HEK293 (cell line): ENCODE measurements at regions not wholly inside any gene's neighbourhood (a gene's known extent, or its start where the extent isn't known, plus 50 kb on each side); places are given as distances from the start of the nearest gene placed in this dataset.

Experiments
- CTCF ChIA-PET: fragments of 350-600 bp; formaldehyde crosslinking; extraction: SDS; loops from one replicate; lab custom pipeline; 2021; ENCODE audit warnings: antibody characterized with exemption; lab: Yijun Ruan, JAX
- POLR2A ChIA-PET: fragments of 300-600 bp; formaldehyde crosslinking; extraction: SDS; loops from one replicate; lab custom pipeline; 2020; ENCODE audit warnings: antibody characterized with exemption, inconsistent platforms; lab: Yijun Ruan, JAX
- H3K27ac ChIP-seq: fragments of 200-500 bp; sonication (Bioruptor generic); 2 replicates; pipeline ENCODE4 v1.5.1; 2014; ENCODE audit warnings: low read depth, low read length, control low read depth, inconsistent platforms; ENCODE audit errors: extremely low read depth
- H3K36me3 ChIP-seq, 2 experiments: fragments of 200-500 bp in 1 of 2; sonication (Bioruptor generic) in 1 of 2; 1 replicate in 1 of 2; 2 replicates in 1 of 2; pipeline ENCODE4 v1.5.1; 2014 to 2017; ENCODE audit warnings: inconsistent platforms in 2 of 2, low read length in 2 of 2; ENCODE audit not compliant: control insufficient read depth in 2 of 2, insufficient read depth in 1 of 2
- H3K4me1 ChIP-seq: fragments of 200-500 bp; sonication (Bioruptor generic); 2 replicates; pipeline ENCODE4 v1.5.1; 2014; ENCODE audit warnings: mild to moderate bottlenecking, low read length, inconsistent platforms; ENCODE audit not compliant: control insufficient read depth, insufficient read depth
- H3K4me3 ChIP-seq: 2 replicates; pipeline ENCODE4 v1.5.1; 2011; ENCODE audit warnings: low read depth, mild to moderate bottlenecking, control low read depth, low read length, moderate library complexity
- H3K9me3 ChIP-seq: fragments of 200-500 bp; sonication (Bioruptor generic); 2 replicates; pipeline ENCODE4 v1.5.1; 2014; ENCODE audit warnings: low read depth, low read length, inconsistent platforms; ENCODE audit not compliant: control insufficient read depth, insufficient read depth
- GLIS2 ChIP-seq: fragments of 450-650 bp; formaldehyde crosslinking; IDR thresholded peaks from 2 replicates; pipeline ENCODE4 v1.5.1; 2016; ENCODE audit warnings: missing biosample characterization, missing genetic modification characterization
- SCRT2 ChIP-seq: fragments of 450-650 bp; formaldehyde crosslinking; IDR thresholded peaks from 2 replicates; pipeline ENCODE4 v1.5.1; 2016; ENCODE audit warnings: missing biosample characterization, missing genetic modification characterization
- SP2 ChIP-seq: fragments of 450-650 bp; formaldehyde crosslinking; IDR thresholded peaks from 2 replicates; pipeline ENCODE4 v1.5.1; 2016; ENCODE audit warnings: missing biosample characterization, missing genetic modification characterization
- SP7 ChIP-seq: fragments of 450-650 bp; formaldehyde crosslinking; IDR thresholded peaks from 2 replicates; pipeline ENCODE4 v1.5.1; 2016; ENCODE audit warnings: missing biosample characterization, missing genetic modification characterization
- ZNF140 ChIP-seq: fragments of 450-650 bp; formaldehyde crosslinking; IDR thresholded peaks from 2 replicates; pipeline ENCODE4 v1.5.1; 2016; ENCODE audit warnings: missing biosample characterization, missing genetic modification characterization
- ZNF19 ChIP-seq: fragments of 450-650 bp; formaldehyde crosslinking; IDR thresholded peaks from 2 replicates; pipeline ENCODE4; 2016; ENCODE audit warnings: missing biosample characterization, missing genetic modification characterization, low read depth
- ZNF223 ChIP-seq: fragments of 450-650 bp; formaldehyde crosslinking; IDR thresholded peaks from 2 replicates; pipeline ENCODE4 v1.5.1; 2016; ENCODE audit warnings: missing biosample characterization, missing genetic modification characterization
- ZNF23 ChIP-seq: fragments of 450-650 bp; formaldehyde crosslinking; IDR thresholded peaks from 2 replicates; pipeline ENCODE4 v1.5.1; 2016; ENCODE audit warnings: missing biosample characterization, missing genetic modification characterization, borderline replicate concordance
- ZNF311 ChIP-seq: fragments of 450-650 bp; formaldehyde crosslinking; IDR thresholded peaks from 2 replicates; pipeline ENCODE4 v1.5.1; 2017; ENCODE audit warnings: missing biosample characterization, missing genetic modification characterization, borderline replicate concordance
- ZNF354C ChIP-seq: fragments of 450-650 bp; formaldehyde crosslinking; IDR thresholded peaks from 2 replicates; pipeline ENCODE4 v1.5.1; 2016; ENCODE audit warnings: missing biosample characterization, missing genetic modification characterization, low read depth, borderline replicate concordance
- ZNF366 ChIP-seq: fragments of 450-650 bp; formaldehyde crosslinking; conservative IDR thresholded peaks from 2 replicates; pipeline ENCODE4 v1.5.1; 2016; ENCODE audit warnings: missing biosample characterization, missing genetic modification characterization
- ZNF391 ChIP-seq: fragments of 450-650 bp; formaldehyde crosslinking; IDR thresholded peaks from 2 replicates; pipeline ENCODE4 v1.5.1; 2016; ENCODE audit warnings: low read depth, missing biosample characterization, missing genetic modification characterization, borderline replicate concordance
- ZNF404 ChIP-seq: fragments of 450-650 bp; formaldehyde crosslinking; IDR thresholded peaks from 2 replicates; pipeline ENCODE4 v1.5.1; 2017; ENCODE audit warnings: missing biosample characterization, missing genetic modification characterization
- ZNF529 ChIP-seq: fragments of 450-650 bp; formaldehyde crosslinking; IDR thresholded peaks from 2 replicates; pipeline ENCODE4 v1.5.1; 2017; ENCODE audit warnings: missing genetic modification characterization, missing biosample characterization; ENCODE audit not compliant: insufficient replicate concordance
- ZNF530 ChIP-seq: fragments of 450-650 bp; formaldehyde crosslinking; IDR thresholded peaks from 2 replicates; pipeline ENCODE4 v1.5.1; 2016; ENCODE audit warnings: low read depth, missing biosample characterization, missing genetic modification characterization
- ZNF561 ChIP-seq: fragments of 450-650 bp; IDR thresholded peaks from 2 replicates; pipeline ENCODE4 v1.5.1; 2018; ENCODE audit warnings: missing biosample characterization, missing genetic modification characterization, borderline replicate concordance
- ZNF654 ChIP-seq: fragments of 450-650 bp; formaldehyde crosslinking; IDR thresholded peaks from 2 replicates; pipeline ENCODE4 v1.5.1; 2016; ENCODE audit warnings: low read depth, missing biosample characterization, missing genetic modification characterization
- ZNF76 ChIP-seq: fragments of 450-650 bp; formaldehyde crosslinking; IDR thresholded peaks from 2 replicates; pipeline ENCODE4; 2016; ENCODE audit warnings: low read depth, missing biosample characterization, missing genetic modification characterization, borderline replicate concordance
- ZNF768 ChIP-seq: fragments of 450-650 bp; formaldehyde crosslinking; IDR thresholded peaks from 2 replicates; pipeline ENCODE4 v1.5.1; 2018; ENCODE audit warnings: missing biosample characterization, mild to moderate bottlenecking, missing genetic modification characterization
- ZNF776 ChIP-seq: fragments of 450-650 bp; formaldehyde crosslinking; IDR thresholded peaks from 2 replicates; pipeline ENCODE4 v1.5.0; 2017; ENCODE audit warnings: missing biosample characterization, missing genetic modification characterization, borderline replicate concordance
- ZNF843 ChIP-seq: fragments of 450-650 bp; formaldehyde crosslinking; IDR thresholded peaks from 2 replicates; pipeline ENCODE4 v1.5.1; 2016; ENCODE audit warnings: missing biosample characterization, missing genetic modification characterization
- TF ChIP-seq, protein P1 (sequence below): fragments of 450-650 bp; formaldehyde crosslinking; optimal IDR thresholded peaks from 2 replicates; pipeline ENCODE3; 2016; ENCODE audit warnings: missing biosample characterization, mild to moderate bottlenecking, missing genetic modification characterization
- TF ChIP-seq, protein P2 (sequence below): fragments of 450-650 bp; formaldehyde crosslinking; IDR thresholded peaks from 2 replicates; pipeline ENCODE4 v1.5.1; 2016; ENCODE audit warnings: missing biosample characterization, missing genetic modification characterization
- TF ChIP-seq, protein P3 (sequence below): fragments of 450-650 bp; formaldehyde crosslinking; IDR thresholded peaks from 2 replicates; pipeline ENCODE4 v1.5.1; 2016; ENCODE audit warnings: missing biosample characterization, missing genetic modification characterization
- TF ChIP-seq, protein P4 (sequence below): fragments of 450-650 bp; formaldehyde crosslinking; IDR thresholded peaks from 2 replicates; pipeline ENCODE4 v1.5.1; 2017; ENCODE audit warnings: missing biosample characterization, missing genetic modification characterization

DNA sequence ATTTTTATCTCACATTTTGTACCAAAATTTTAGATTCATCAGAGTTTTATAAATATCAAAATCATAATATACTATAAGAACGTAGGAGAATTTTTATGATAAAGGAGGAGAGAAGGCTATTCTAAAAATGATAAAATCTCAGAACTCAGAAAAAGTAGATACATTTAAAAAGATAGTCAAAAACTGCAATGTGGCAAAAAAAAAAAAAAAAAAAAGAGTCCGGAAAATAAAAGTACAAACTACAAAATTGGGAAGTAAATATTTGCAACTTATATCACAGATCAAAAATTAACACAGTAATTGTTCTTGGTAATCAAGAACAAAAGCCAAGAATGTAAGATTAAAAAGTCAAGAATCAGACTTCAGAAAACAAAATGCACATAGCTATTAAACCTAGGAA, 332.1 kb downstream of the MCTP2 start:
- POLR2A ChIA-PET, result no interaction called here
- CTCF ChIA-PET, result interaction anchor here (0.7 kb wide), 1 partner anchor 13 kb away, joined by 4 read pairs; no protein-coding TSS in a partner anchor
- TF ChIP-seq, protein P1, sequence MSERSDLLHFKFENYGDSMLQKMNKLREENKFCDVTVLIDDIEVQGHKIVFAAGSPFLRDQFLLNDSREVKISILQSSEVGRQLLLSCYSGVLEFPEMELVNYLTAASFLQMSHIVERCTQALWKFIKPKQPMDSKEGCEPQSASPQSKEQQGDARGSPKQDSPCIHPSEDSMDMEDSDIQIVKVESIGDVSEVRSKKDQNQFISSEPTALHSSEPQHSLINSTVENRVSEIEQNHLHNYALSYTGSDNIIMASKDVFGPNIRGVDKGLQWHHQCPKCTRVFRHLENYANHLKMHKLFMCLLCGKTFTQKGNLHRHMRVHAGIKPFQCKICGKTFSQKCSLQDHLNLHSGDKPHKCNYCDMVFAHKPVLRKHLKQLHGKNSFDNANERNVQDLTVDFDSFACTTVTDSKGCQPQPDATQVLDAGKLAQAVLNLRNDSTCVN (tag by site-specific recombination), result no peak
- no peak for TF ChIP-seq ZNF776 (tag by site-specific recombination)
- TF ChIP-seq SP2 (tag by site-specific recombination), result no peak
- no peak for TF ChIP-seq ZNF140 (tag by site-specific recombination)
- TF ChIP-seq SCRT2 (tag by site-specific recombination), result no peak
- TF ChIP-seq ZNF366, result no peak
- TF ChIP-seq ZNF654, result no peak
- no peak for TF ChIP-seq ZNF530 (tag by site-specific recombination)
- TF ChIP-seq ZNF76 (tag by site-specific recombination), result no peak
- no peak for TF ChIP-seq ZNF354C
- no peak for TF ChIP-seq ZNF561 (tag by site-specific recombination)

DNA sequence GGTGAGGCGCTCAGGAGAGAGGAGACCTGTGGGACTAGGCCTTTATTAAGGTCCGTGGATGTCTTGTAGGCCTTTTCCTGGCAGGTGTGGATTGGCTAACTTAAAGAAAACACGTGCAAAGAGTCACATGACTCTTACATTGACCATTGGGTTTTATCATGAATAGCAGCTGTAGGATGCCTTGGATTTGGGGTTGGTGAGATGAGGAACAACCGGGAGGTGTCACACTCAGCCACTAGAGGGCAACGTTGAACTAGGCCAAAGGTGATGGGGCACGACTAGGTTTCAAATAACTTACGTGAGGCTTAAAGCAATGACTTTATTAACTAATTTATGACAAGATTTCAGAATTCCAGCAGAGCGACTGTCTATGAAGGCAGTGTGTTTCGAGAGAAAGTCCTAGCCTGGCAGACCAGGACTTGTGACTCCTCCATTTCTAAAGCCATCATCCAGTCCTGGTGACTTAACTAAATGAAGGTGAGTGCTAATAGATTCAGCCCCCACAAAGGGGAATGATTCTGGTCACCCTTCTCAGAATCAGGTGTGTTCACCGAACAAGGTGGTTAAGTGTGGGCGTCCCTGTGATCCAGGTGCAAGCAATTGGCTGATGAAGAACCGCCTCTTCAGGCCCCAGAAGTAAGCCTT, 345.6 kb downstream of the MCTP2 start:
- CTCF ChIA-PET, result interaction anchor here (0.6 to 1.8 kb wide), 15 partner anchors 8 to 711 kb away, joined by 3 to 5 read pairs (median 3); no protein-coding TSS in a partner anchor
- TF ChIP-seq SP7 (tag by site-specific recombination) (no peak), ZNF654 (peak; percentile 33)
- TF ChIP-seq, all 188 proteins: peak for 1
- H3K4me3 ChIP-seq, result no peak overlapping the region
- H3K9me3 ChIP-seq, result no peaks in the 10 kb centered on the region
- H3K36me3 ChIP-seq, result no peaks in the 10 kb centered on the region
- no peaks in the 10 kb centered on the region for H3K4me1 ChIP-seq
- POLR2A ChIA-PET, result no interaction called here
- H3K27ac ChIP-seq, result no peak overlapping the region

More for the DNA sequence above, 332.1 kb downstream of the MCTP2 start:
- Histone ChIP-seq H3K27ac (no peak overlapping the region), H3K9me3 (no peaks in the 10 kb centered on the region), H3K4me3 (no peak overlapping the region), H3K4me1 (no peaks in the 10 kb centered on the region), H3K36me3 (no peaks in the 10 kb centered on the region)

DNA sequence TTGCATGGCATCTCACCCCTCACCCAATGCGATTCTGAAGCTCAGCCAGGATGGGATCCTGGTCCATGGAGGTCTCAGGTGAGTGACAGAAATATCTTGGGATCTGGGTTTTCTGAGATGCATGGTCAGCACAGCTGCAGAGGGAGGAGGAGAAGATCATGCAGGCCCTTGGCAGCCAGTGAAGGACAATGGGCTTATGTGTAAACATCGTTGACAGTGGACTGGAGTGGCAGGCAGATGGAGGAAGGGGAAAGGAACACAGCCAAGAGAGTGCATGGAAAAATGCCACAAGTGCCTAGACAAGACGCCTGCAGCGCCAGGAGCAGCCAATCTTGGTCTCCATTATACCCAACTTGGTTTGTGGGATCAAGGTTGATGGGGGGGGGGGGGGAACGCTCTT, 347.9 kb downstream of the MCTP2 start:
- Histone ChIP-seq H3K36me3 (no peaks in the 10 kb centered on the region), H3K4me1 (no peaks in the 10 kb centered on the region), H3K4me3 (no peak overlapping the region), H3K27ac (no peak overlapping the region), H3K9me3 (no peaks in the 10 kb centered on the region)
- POLR2A ChIA-PET, result no interaction called here
- CTCF ChIA-PET, result interaction anchor here (0.5 to 0.6 kb wide), 2 partner anchors 86 to 655 kb away, joined by 3 read pairs; no protein-coding TSS in a partner anchor
- no peak for TF ChIP-seq ZNF311 (tag by site-specific recombination)
- no peak for TF ChIP-seq ZNF223 (tag by site-specific recombination)
- TF ChIP-seq ZNF404 (tag by site-specific recombination), result no peak
- TF ChIP-seq, protein P2, sequence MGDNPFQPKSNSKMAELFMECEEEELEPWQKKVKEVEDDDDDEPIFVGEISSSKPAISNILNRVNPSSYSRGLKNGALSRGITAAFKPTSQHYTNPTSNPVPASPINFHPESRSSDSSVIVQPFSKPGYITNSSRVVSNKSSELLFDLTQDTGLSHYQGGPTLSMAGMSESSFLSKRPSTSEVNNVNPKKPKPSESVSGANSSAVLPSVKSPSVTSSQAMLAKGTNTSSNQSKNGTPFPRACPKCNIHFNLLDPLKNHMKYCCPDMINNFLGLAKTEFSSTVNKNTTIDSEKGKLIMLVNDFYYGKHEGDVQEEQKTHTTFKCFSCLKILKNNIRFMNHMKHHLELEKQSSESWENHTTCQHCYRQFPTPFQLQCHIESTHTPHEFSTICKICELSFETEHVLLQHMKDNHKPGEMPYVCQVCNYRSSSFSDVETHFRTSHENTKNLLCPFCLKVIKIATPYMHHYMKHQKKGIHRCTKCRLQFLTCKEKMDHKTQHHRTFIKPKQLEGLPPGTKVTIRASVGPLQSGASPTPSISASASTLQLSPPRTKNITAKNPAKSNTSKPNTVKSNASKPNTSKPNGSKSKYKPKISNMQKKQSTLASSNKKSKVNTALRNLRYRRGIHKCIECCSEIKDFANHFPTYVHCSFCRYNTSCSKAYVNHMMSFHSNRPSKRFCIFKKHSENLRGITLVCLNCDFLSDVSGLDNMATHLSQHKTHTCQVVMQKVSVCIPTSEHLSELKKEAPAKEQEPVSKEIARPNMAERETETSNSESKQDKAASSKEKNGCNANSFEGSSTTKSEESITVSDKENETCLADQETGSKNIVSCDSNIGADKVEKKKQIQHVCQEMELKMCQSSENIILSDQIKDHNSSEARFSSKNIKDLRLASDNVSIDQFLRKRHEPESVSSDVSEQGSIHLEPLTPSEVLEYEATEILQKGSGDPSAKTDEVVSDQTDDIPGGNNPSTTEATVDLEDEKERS (tag by site-specific recombination), result no peak
- no peak for TF ChIP-seq ZNF843 (tag by site-specific recombination)
- TF ChIP-seq ZNF768 (tag by site-specific recombination), result no peak
- TF ChIP-seq GLIS2, result no peak
- TF ChIP-seq, protein P3, sequence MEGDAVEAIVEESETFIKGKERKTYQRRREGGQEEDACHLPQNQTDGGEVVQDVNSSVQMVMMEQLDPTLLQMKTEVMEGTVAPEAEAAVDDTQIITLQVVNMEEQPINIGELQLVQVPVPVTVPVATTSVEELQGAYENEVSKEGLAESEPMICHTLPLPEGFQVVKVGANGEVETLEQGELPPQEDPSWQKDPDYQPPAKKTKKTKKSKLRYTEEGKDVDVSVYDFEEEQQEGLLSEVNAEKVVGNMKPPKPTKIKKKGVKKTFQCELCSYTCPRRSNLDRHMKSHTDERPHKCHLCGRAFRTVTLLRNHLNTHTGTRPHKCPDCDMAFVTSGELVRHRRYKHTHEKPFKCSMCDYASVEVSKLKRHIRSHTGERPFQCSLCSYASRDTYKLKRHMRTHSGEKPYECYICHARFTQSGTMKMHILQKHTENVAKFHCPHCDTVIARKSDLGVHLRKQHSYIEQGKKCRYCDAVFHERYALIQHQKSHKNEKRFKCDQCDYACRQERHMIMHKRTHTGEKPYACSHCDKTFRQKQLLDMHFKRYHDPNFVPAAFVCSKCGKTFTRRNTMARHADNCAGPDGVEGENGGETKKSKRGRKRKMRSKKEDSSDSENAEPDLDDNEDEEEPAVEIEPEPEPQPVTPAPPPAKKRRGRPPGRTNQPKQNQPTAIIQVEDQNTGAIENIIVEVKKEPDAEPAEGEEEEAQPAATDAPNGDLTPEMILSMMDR (tag by site-specific recombination), result no peak
- TF ChIP-seq SP7 (tag by site-specific recombination), result no peak
- TF ChIP-seq, protein P4, sequence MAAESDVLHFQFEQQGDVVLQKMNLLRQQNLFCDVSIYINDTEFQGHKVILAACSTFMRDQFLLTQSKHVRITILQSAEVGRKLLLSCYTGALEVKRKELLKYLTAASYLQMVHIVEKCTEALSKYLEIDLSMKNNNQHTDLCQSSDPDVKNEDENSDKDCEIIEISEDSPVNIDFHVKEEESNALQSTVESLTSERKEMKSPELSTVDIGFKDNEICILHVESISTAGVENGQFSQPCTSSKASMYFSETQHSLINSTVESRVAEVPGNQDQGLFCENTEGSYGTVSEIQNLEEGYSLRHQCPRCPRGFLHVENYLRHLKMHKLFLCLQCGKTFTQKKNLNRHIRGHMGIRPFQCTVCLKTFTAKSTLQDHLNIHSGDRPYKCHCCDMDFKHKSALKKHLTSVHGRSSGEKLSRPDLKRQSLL (tag by site-specific recombination), result no peak
- TF ChIP-seq ZNF19 (tag by site-specific recombination), result no peak
- TF ChIP-seq ZNF391 (tag by site-specific recombination), result no peak
- TF ChIP-seq ZNF23 (tag by site-specific recombination), result no peak
- TF ChIP-seq ZNF529 (tag by site-specific recombination), result no peak
